Osteoblast (primary cell): ENCODE measurements at regions not wholly inside any gene's neighbourhood (a gene's known extent, or its start where the extent isn't known, plus 50 kb on each side); places are given as distances from the start of the nearest gene placed in this dataset.

Experiments used
- DNase-seq: peaks from one replicate; pipeline ENCODE4 v3.0.0; 2011; ENCODE audit warnings: low spot score, mixed read lengths; ENCODE audit not compliant: insufficient read length; ENCODE audit errors: missing footprints
- H2AFZ ChIP-seq: 2 replicates; pipeline ENCODE4 v1.6.0; 2011; ENCODE audit warnings: mild to moderate bottlenecking, low read length
- H3K27ac ChIP-seq: 2 replicates; pipeline ENCODE4 v1.5.1; 2011; ENCODE audit warnings: mild to moderate bottlenecking, low read depth, low read length, moderate library complexity
- H3K27me3 ChIP-seq: 2 replicates; pipeline ENCODE4 v1.6.0; 2012; ENCODE audit warnings: mild to moderate bottlenecking, control low read depth, inconsistent platforms, low read length, moderate library complexity; ENCODE audit not compliant: insufficient read depth
- H3K36me3 ChIP-seq: 2 replicates; pipeline ENCODE4 v1.5.1; 2011; ENCODE audit warnings: mild to moderate bottlenecking, low read length, control low read depth, moderate library complexity; ENCODE audit not compliant: insufficient read depth
- H3K4me1 ChIP-seq: 2 replicates; pipeline ENCODE4 v1.5.1; 2011; ENCODE audit warnings: mild to moderate bottlenecking, low read length, control low read depth, moderate library complexity; ENCODE audit not compliant: insufficient read depth
- H3K4me2 ChIP-seq: 2 replicates; pipeline ENCODE4 v1.6.0; 2011; ENCODE audit warnings: mild to moderate bottlenecking, low read length; ENCODE audit not compliant: insufficient read depth
- H3K4me3 ChIP-seq: fragments of 200-600 bp; sonication (generic); 3 replicates; pipeline ENCODE4 v1.5.1; 2012; ENCODE audit warnings: mild to moderate bottlenecking, low read length, inconsistent platforms; ENCODE audit not compliant: insufficient read depth
- H3K79me2 ChIP-seq: 2 replicates; pipeline ENCODE4 v1.6.0; 2012; ENCODE audit warnings: mild to moderate bottlenecking, low read length, control low read depth, inconsistent platforms; ENCODE audit not compliant: insufficient read depth
- H3K9me3 ChIP-seq: 2 replicates; pipeline ENCODE4 v1.5.1; 2011; ENCODE audit warnings: low read depth, low read length, control low read depth
- H4K20me1 ChIP-seq: 2 replicates; pipeline ENCODE4 v1.6.0; 2012; ENCODE audit warnings: mild to moderate bottlenecking, low read length, control low read depth; ENCODE audit not compliant: insufficient read depth
- TF ChIP-seq, protein P1 (sequence below): IDR thresholded peaks from 2 replicates; pipeline ENCODE4 v1.5.1; 2011; ENCODE audit warnings: mild to moderate bottlenecking, low read depth, low read length, moderate library complexity; ENCODE audit errors: extremely low read depth

GRCh38 chr14:51145246-51145645 is 50.3 kb upstream of the TRIM9 start:
- Histone ChIP-seq H3K9me3 (no peaks in the 10 kb centered on the region), H4K20me1 (no peaks in the 10 kb centered on the region), H2AFZ (no peak overlapping the region), H3K27ac (no peak overlapping the region), H3K4me1 (no peaks in the 10 kb centered on the region), H3K4me2 (no peak overlapping the region), H3K27me3 (peaks cover 18% of the 10 kb centered on the region), H3K79me2 (no peaks in the 10 kb centered on the region), H3K36me3 (no peaks in the 10 kb centered on the region), H3K4me3 (no peak overlapping the region)
- no peak for DNase-seq
- TF ChIP-seq, protein P1, sequence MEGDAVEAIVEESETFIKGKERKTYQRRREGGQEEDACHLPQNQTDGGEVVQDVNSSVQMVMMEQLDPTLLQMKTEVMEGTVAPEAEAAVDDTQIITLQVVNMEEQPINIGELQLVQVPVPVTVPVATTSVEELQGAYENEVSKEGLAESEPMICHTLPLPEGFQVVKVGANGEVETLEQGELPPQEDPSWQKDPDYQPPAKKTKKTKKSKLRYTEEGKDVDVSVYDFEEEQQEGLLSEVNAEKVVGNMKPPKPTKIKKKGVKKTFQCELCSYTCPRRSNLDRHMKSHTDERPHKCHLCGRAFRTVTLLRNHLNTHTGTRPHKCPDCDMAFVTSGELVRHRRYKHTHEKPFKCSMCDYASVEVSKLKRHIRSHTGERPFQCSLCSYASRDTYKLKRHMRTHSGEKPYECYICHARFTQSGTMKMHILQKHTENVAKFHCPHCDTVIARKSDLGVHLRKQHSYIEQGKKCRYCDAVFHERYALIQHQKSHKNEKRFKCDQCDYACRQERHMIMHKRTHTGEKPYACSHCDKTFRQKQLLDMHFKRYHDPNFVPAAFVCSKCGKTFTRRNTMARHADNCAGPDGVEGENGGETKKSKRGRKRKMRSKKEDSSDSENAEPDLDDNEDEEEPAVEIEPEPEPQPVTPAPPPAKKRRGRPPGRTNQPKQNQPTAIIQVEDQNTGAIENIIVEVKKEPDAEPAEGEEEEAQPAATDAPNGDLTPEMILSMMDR = no peak

DNA sequence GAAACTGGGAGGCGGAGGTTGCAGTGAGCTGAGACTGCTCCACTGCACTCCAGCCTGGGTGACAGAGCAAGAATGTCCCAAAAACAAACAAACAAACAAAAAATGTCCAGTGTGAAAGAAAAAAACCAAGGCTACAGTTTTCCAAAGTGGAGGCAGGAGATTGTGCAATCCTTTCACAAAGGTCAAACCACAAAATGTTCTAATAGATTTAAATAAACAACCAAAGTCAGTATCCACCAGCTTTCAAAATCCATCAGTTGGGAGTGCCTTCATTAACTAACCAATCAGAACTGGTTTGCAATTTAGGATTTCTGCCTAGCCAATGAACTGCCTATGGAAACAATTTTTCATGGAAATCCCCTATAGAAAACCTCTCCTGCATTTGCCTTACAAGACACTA is 52.3 kb upstream of the TRIM9 start:
- Histone ChIP-seq H3K4me1 (no peaks in the 10 kb centered on the region), H4K20me1 (no peaks in the 10 kb centered on the region), H3K9me3 (no peaks in the 10 kb centered on the region), H3K4me2 (no peak overlapping the region), H3K27me3 (peaks cover 21% of the 10 kb centered on the region), H3K36me3 (no peaks in the 10 kb centered on the region), H2AFZ (no peak overlapping the region), H3K4me3 (no peak overlapping the region), H3K27ac (no peak overlapping the region), H3K79me2 (no peaks in the 10 kb centered on the region)
- no peak for DNase-seq
- TF ChIP-seq, protein P1 = no peak

GRCh38 chr14:51155326-51155725 is 60.4 kb upstream of the TRIM9 start:
- H3K27me3 ChIP-seq = peaks cover 10% of the 10 kb centered on the region
- TF ChIP-seq, protein P1 = no peak
- H3K79me2 ChIP-seq = no peaks in the 10 kb centered on the region
- H3K36me3 ChIP-seq = no peaks in the 10 kb centered on the region
- no peaks in the 10 kb centered on the region for H3K9me3 ChIP-seq
- no peak overlapping the region for H3K27ac ChIP-seq
- no peak overlapping the region for H3K4me3 ChIP-seq
- no peak overlapping the region for H2AFZ ChIP-seq
- H4K20me1 ChIP-seq = no peaks in the 10 kb centered on the region
- no peaks in the 10 kb centered on the region for H3K4me1 ChIP-seq
- H3K4me2 ChIP-seq = no peak overlapping the region
- DNase-seq = no peak

DNA sequence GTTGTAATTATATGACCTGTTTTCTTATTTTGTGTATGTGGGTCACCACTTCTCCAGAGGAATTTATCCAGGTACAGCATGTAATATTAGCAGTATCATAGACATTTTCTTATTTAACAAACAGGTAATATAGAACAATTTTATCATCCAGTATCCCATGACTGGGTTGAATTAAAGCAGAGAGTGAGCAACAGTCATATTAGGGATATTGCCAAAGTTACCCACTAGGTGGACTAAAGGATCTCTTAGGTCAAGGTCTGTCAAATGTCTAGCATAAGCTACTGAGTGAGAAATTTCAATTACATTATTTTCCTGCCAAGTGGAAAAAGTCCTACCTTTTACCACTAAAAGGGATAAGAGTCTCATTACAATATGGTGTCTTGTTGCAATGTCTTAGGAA is 62.1 kb upstream of the TRIM9 start:
- Histone ChIP-seq H3K4me1 (no peaks in the 10 kb centered on the region), H3K4me3 (no peak overlapping the region), H3K79me2 (no peaks in the 10 kb centered on the region), H3K27ac (no peak overlapping the region), H4K20me1 (no peaks in the 10 kb centered on the region), H3K27me3 (peaks cover 5% of the 10 kb centered on the region), H3K4me2 (no peak overlapping the region), H3K9me3 (no peaks in the 10 kb centered on the region), H2AFZ (no peak overlapping the region), H3K36me3 (no peaks in the 10 kb centered on the region)
- TF ChIP-seq, protein P1 = peak; percentile 47
- DNase-seq = peak; percentile 37
